GM12878 (cell line): ENCODE measurements at regions not wholly inside any gene's neighbourhood (a gene's known extent, or its start where the extent isn't known, plus 50 kb on each side); places are given as distances from the start of the nearest gene placed in this dataset.

ENCODE experiments used
- ATAC-seq: fragments of 200-7000 bp; cut with Tn5 transposase; 3 replicates; pipeline ENCODE4 v1.9.1; 2020; ENCODE audit warnings: mild to moderate bottlenecking, moderate library complexity
- BruUV-seq: library from RNA; stranded (reverse); fragments of 400-500 nt; replicated peaks from 2 replicates; lab custom pipeline; 2021; lab: Mats Ljungman, UMichigan
- CTCF ChIA-PET: fragments of 300-600 bp; sonication (Branson Sonifier 250); formaldehyde crosslinking; extraction: SDS; loops from one replicate; lab custom pipeline; 2021; ENCODE audit warnings: inconsistent platforms; lab: Yijun Ruan, JAX
- POLR2A ChIA-PET: fragments of 350-600 bp; formaldehyde crosslinking; extraction: SDS; loops from one replicate; lab custom pipeline; 2021; ENCODE audit warnings: inconsistent platforms; lab: Charles Lee
- RAD21 ChIA-PET: fragments of 300-600 bp; sonication (Branson Sonifier 250); formaldehyde crosslinking; loops from one replicate; lab custom pipeline; 2023; ENCODE audit warnings: antibody characterized with exemption; ENCODE audit not compliant: unreplicated experiment; lab: Charles Lee
- SMC1A ChIA-PET: fragments of 300-600 bp; sonication (Branson Sonifier 250); formaldehyde crosslinking; loops from one replicate; lab custom pipeline; 2023; ENCODE audit not compliant: unreplicated experiment, uncharacterized antibody; lab: Charles Lee
- DNase-seq: peaks from one replicate; pipeline ENCODE4 v3.0.0-alpha.2; 2011; ENCODE audit warnings: low read depth, low spot score
- FAIRE-seq: peaks from 3 replicates; lab custom pipeline; 2011; peaks lifted over from hg19 to GRCh38; lab: Jason Lieb, UNC
- H2AFZ ChIP-seq: 2 replicates; pipeline ENCODE4 v1.6.0; 2011; ENCODE audit warnings: low read depth, low read length, control low read depth; ENCODE audit not compliant: control insufficient read depth
- H3K27ac ChIP-seq: 2 replicates; pipeline ENCODE4 v1.5.1; 2011; ENCODE audit warnings: control low read depth; ENCODE audit not compliant: control insufficient read depth, insufficient read depth
- H3K27me3 ChIP-seq, 2 experiments: replicated peaks in 1 of 2; 2 replicates each; pipeline versions ENCODE4 v1.6.0 to v1.6.1; 2011; ENCODE audit warnings: low read length in 1 of 2; ENCODE audit not compliant: control insufficient read depth in 2 of 2, insufficient read depth in 2 of 2
- H3K36me3 ChIP-seq, 2 experiments: 2 replicates each; pipeline ENCODE4 v1.5.1; 2011; ENCODE audit warnings: low read length in 1 of 2; ENCODE audit not compliant: control insufficient read depth in 2 of 2, insufficient read depth in 2 of 2
- H3K4me1 ChIP-seq: 2 replicates; pipeline ENCODE4 v1.6.1; 2011; ENCODE audit warnings: mild to moderate bottlenecking, low read length, moderate library complexity, mixed read lengths; ENCODE audit not compliant: control insufficient read depth, insufficient read depth
- H3K4me2 ChIP-seq: 2 replicates; pipeline ENCODE4 v1.6.0; 2011; ENCODE audit warnings: control low read depth; ENCODE audit not compliant: control insufficient read depth, insufficient read depth
- H3K4me3 ChIP-seq: fragments of 200-600 bp; sonication (generic); 2 replicates; pipeline ENCODE4 v1.5.1; 2016
- H3K79me2 ChIP-seq: 2 replicates; pipeline ENCODE4 v1.6.0; 2011; ENCODE audit warnings: low read length; ENCODE audit not compliant: control insufficient read depth, insufficient read depth
- H3K9ac ChIP-seq: 2 replicates; pipeline ENCODE4 v1.8.0; 2011; ENCODE audit warnings: low read length, control low read depth, mixed read lengths; ENCODE audit not compliant: control insufficient read depth, insufficient read depth
- H3K9me3 ChIP-seq: replicated peaks from 3 replicates; pipeline ENCODE4 v1.5.1; 2011; ENCODE audit warnings: mild to moderate bottlenecking, low read length; ENCODE audit not compliant: control insufficient read depth, insufficient read depth
- H4K20me1 ChIP-seq: 2 replicates; pipeline ENCODE4 v1.6.0; 2011; ENCODE audit not compliant: control insufficient read depth, insufficient read depth
- EGR1 ChIP-seq, 2 experiments: IDR thresholded peaks; 1 replicate in 1 of 2; 2 replicates in 1 of 2; pipeline ENCODE4 v1.6.1; 2011 to 2012; ENCODE audit warnings: low read depth in 2 of 2, low read length in 2 of 2, borderline replicate concordance in 1 of 2, mild to moderate bottlenecking in 1 of 2, moderate library complexity in 1 of 2
- IKZF2 ChIP-seq, 2 experiments: fragments of 450-650 bp; IDR thresholded peaks; 2 replicates each; pipeline ENCODE4 v1.6.1; 2017; ENCODE audit warnings: mild to moderate bottlenecking in 2 of 2, moderate library complexity in 2 of 2
- NFIC ChIP-seq: IDR thresholded peaks from 2 replicates; pipeline ENCODE4 v1.6.1; 2012; ENCODE audit warnings: low read depth, mild to moderate bottlenecking, inconsistent platforms, low read length, moderate library complexity
- NFYA ChIP-seq: IDR thresholded peaks from 2 replicates; pipeline ENCODE4 v1.6.1; 2011; ENCODE audit warnings: low read depth, mild to moderate bottlenecking, low read length, improper control_type of control experiment, borderline replicate concordance
- PKNOX1 ChIP-seq: fragments of 450-650 bp; IDR thresholded peaks from 2 replicates; pipeline ENCODE4 v1.6.1; 2016; ENCODE audit warnings: mild to moderate bottlenecking
- SIN3A ChIP-seq: IDR thresholded peaks from 2 replicates; pipeline ENCODE4 v1.6.1; 2012; ENCODE audit warnings: low read depth, low read length, improper control_type of control experiment
- STAT1 ChIP-seq: fragments of 450-650 bp; conservative IDR thresholded peaks from 2 replicates; pipeline ENCODE4 v1.6.1; 2014; ENCODE audit warnings: antibody characterized with exemption, mild to moderate bottlenecking
- TAF1 ChIP-seq: IDR thresholded peaks from 2 replicates; pipeline ENCODE4 v1.6.1; 2011; ENCODE audit warnings: mild to moderate bottlenecking, low read depth, low read length, borderline replicate concordance
- ZNF217 ChIP-seq: fragments of 450-650 bp; IDR thresholded peaks from 2 replicates; pipeline ENCODE4 v1.6.1; 2017; ENCODE audit warnings: antibody characterized with exemption, mild to moderate bottlenecking
- WGBS: methylation state at CpG from one replicate; pipeline ENCODE4 v1.1.6; 2016; ENCODE audit warnings: low lambda C conversion rate; ENCODE audit not compliant: insufficient replicate concordance, insufficient coverage; ENCODE audit errors: missing lambda C conversion rate; 5-methylcytosine and 5-hydroxymethylcytosine counted together
- in situ Hi-C: fragments of 300-500 bp; cut with MboI; formaldehyde crosslinking; loops from 9 replicates; pipeline ENCODE4 v1.14.3; 2018; ENCODE audit warnings: mixed read lengths
- intact Hi-C: fragments of 100-400 bp; cut with micrococcal nuclease; formaldehyde crosslinking; loops from one replicate; pipeline ENCODE4 v1.14.2; 2022; ENCODE audit not compliant: unreplicated experiment

- 0% methylated on average over 2 of the region's 2 CpGs for WGBS
- DNase-seq (no peak), FAIRE-seq (no peak), ATAC-seq (no peak)
- ChIA-PET RAD21 (no interaction called here), CTCF (interaction anchor here (0.9 to 1.2 kb wide), 2 partner anchors 8 to 9 kb away, joined by 3 read pairs; no protein-coding TSS in a partner anchor), SMC1A (no interaction called here)
- Histone ChIP-seq H3K4me1 (no peaks in the 10 kb centered on the region), H3K4me2 (no peak overlapping the region), H3K9me3 (no peaks in the 10 kb centered on the region), H2AFZ (no peak overlapping the region), H3K4me3 (no peak overlapping the region), H3K9ac (no peak overlapping the region), H3K79me2 (no peaks in the 10 kb centered on the region), H3K27me3 (0 out of 4 replicates have a peak, but pooled peaks cover 0 to 2% of the 10 kb centered on the region in 2 experiments), H4K20me1 (no peaks in the 10 kb centered on the region)
- BruUV-seq = no TSS peak
- in situ Hi-C loops = no loop called here
- TF ChIP-seq PKNOX1 (no peak), NFYA (no peak), SIN3A (no peak), EGR1 (IDR thresholded peaks at IDR 0.05; ENCODE audit: borderline replicate concordance in 1 of 2, low read depth in 2 of 2, low read length in 2 of 2) (no peak), TAF1 (no peak), STAT1 (no peak), NFIC (no peak), IKZF2 (IDR thresholded peaks at IDR 0.05) (no peak), ZNF217 (no peak)
- TF ChIP-seq, all 136 proteins: peak for 0
- POLR2A ChIA-PET = no interaction called here
- Histone ChIP-seq H3K27ac (no peak overlapping the region), H3K36me3 (no peaks in the 10 kb centered on the region)
- intact Hi-C loops = loop anchor here (10.0 kb wide), 1 partner anchor 292 kb away; no protein-coding TSS in a partner anchor
Observed at GRCh38 chr15:39132954-39133600, 447.8 kb upstream of the THBS1 start.
